WTC11 (cell line): ENCODE measurements at regions not wholly inside any gene's neighbourhood (a gene's known extent, or its start where the extent isn't known, plus 50 kb on each side); places are given as distances from the start of the nearest gene placed in this dataset.

Experiments used
- TP53 ChIP-seq: sonication (generic); formaldehyde crosslinking; IDR thresholded peaks from 2 replicates; pipeline ENCODE4 v1.8.1; 2023; ENCODE audit warnings: mild to moderate bottlenecking, missing genetic modification reagents
- TF ChIP-seq, protein P1 (sequence below): fragments of 200-600 bp; IDR thresholded peaks from 2 replicates; pipeline ENCODE4 v1.8.0; 2022; ENCODE audit warnings: antibody characterized with exemption
- TF ChIP-seq, protein P2 (sequence below): sonication (generic); formaldehyde crosslinking; conservative IDR thresholded peaks from 2 replicates; pipeline ENCODE4 v1.8.1; 2023; ENCODE audit warnings: mild to moderate bottlenecking, low read depth, missing genetic modification reagents, moderate library complexity
- TF ChIP-seq, protein P3 (sequence below): sonication (generic); formaldehyde crosslinking; IDR thresholded peaks from 2 replicates; pipeline ENCODE4 v1.8.1; 2022; ENCODE audit warnings: low read depth, mild to moderate bottlenecking, moderate library complexity, missing genetic modification reagents, borderline replicate concordance

DNA sequence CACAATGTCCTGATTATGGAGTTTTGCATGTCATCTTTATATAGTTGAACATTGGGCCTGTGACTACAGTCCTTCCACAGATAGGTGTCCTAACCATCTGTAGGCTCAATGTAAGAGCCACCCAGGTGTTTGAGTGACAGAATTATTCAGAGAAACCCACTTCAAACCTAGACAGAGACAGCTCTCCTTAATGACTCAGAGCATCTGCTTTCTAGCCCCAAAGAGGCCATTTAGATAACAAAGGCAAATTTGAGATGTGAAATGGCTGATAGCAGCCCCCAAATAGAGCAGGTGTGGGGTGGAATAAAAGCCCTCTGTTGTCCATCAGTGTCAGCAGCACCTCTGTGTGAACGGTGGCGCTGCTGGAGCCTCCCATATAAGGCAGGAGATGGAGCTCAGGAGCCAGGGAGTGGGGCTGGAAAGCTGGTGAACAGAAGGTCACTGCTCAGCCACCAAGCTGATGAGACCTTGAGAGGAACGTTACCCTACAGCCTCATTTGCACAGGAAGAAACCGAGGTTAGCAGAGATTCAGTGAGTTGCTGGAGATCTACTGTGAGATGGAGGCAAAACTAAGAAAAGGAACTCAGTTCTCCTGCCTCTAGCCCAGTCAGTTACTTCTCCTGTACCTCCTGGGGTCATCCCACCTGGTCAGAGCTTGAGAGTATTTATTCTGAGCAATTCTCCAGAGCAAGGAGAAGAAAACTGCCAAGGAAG, 153.3 kb upstream of the LNX1 start:
- no peak for TF ChIP-seq TP53
- TF ChIP-seq, protein P1, sequence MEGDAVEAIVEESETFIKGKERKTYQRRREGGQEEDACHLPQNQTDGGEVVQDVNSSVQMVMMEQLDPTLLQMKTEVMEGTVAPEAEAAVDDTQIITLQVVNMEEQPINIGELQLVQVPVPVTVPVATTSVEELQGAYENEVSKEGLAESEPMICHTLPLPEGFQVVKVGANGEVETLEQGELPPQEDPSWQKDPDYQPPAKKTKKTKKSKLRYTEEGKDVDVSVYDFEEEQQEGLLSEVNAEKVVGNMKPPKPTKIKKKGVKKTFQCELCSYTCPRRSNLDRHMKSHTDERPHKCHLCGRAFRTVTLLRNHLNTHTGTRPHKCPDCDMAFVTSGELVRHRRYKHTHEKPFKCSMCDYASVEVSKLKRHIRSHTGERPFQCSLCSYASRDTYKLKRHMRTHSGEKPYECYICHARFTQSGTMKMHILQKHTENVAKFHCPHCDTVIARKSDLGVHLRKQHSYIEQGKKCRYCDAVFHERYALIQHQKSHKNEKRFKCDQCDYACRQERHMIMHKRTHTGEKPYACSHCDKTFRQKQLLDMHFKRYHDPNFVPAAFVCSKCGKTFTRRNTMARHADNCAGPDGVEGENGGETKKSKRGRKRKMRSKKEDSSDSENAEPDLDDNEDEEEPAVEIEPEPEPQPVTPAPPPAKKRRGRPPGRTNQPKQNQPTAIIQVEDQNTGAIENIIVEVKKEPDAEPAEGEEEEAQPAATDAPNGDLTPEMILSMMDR, result no peak
- TF ChIP-seq, protein P2, sequence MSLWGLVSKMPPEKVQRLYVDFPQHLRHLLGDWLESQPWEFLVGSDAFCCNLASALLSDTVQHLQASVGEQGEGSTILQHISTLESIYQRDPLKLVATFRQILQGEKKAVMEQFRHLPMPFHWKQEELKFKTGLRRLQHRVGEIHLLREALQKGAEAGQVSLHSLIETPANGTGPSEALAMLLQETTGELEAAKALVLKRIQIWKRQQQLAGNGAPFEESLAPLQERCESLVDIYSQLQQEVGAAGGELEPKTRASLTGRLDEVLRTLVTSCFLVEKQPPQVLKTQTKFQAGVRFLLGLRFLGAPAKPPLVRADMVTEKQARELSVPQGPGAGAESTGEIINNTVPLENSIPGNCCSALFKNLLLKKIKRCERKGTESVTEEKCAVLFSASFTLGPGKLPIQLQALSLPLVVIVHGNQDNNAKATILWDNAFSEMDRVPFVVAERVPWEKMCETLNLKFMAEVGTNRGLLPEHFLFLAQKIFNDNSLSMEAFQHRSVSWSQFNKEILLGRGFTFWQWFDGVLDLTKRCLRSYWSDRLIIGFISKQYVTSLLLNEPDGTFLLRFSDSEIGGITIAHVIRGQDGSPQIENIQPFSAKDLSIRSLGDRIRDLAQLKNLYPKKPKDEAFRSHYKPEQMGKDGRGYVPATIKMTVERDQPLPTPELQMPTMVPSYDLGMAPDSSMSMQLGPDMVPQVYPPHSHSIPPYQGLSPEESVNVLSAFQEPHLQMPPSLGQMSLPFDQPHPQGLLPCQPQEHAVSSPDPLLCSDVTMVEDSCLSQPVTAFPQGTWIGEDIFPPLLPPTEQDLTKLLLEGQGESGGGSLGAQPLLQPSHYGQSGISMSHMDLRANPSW, result no peak
- TF ChIP-seq, protein P3, sequence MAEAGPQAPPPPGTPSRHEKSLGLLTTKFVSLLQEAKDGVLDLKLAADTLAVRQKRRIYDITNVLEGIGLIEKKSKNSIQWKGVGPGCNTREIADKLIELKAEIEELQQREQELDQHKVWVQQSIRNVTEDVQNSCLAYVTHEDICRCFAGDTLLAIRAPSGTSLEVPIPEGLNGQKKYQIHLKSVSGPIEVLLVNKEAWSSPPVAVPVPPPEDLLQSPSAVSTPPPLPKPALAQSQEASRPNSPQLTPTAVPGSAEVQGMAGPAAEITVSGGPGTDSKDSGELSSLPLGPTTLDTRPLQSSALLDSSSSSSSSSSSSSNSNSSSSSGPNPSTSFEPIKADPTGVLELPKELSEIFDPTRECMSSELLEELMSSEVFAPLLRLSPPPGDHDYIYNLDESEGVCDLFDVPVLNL (CRISPR knock-in tag), result no peak
